GM19455 (cell line): ENCODE measurements at regions not wholly inside any gene's neighbourhood (a gene's known extent, or its start where the extent isn't known, plus 50 kb on each side); places are given as distances from the start of the nearest gene placed in this dataset.
"Not testable (repeated sequence)": the region's sequence is repeated elsewhere in the genome, so short reads cannot be mapped to it uniquely, and the experiment has no call there.

Experiments used
- ATAC-seq: cut with Tn5 transposase; IDR thresholded peaks from one replicate; pipeline ENCODE4 v1.9.1; 2021; ENCODE audit not compliant: unreplicated experiment

- ATAC-seq = no peak
Measured at GRCh38 chr5:6112538-6112937, 265.8 kb downstream of the MED10 start.

GRCh38 chr5:6112125-6112524, 266.2 kb downstream of the MED10 start:
- no peak for ATAC-seq

DNA sequence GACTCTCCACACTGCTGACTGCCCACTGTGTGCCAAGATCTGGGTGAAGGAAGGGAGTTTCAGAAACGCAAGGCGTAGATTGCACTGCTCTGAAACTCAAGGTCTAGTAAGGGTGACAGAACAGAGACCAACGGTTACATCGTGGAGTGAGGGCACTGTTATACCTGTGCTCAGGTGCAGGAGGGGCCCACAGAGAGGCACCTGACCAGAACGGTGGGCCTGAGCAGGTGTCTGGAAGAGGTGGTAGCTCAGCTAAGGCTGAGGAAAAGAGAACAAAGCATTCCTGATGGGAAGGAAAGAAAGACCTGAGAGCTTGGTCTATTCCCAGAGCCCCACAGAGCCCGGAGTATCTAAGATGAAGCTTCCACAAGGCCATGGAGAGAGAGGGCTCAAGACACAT, 267.2 kb downstream of the MED10 start:
- ATAC-seq = no peak

DNA sequence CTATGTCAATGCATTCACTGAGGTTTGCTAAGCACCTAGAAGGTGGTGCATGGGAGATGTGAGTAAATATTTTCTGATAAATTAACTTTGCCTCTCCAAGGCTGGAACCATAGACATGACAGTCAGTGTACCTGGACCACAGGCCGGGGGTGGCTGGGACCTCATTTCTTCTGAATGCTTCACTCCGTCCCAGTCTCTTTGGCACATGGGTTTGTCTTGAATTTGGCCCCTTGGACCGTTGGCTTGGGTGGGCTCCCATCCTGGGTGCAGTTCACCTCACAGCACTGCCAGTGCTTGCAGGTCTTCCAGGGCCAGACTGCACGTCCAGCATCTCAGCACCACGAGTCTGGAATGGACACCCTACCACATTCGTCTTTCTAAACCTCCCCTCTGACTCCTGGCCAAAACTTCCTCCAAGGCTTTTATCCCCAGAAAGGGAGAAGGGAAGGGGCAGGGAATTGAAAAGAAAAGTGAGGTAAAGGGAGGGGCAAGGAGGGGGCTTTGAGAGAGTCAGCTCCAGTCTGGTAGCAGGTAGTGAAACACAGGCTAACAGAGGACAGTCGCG, 267.8 kb downstream of the MED10 start:
- no peak for ATAC-seq

- ATAC-seq = no peak
Measured at GRCh38 chr5:6108981-6109825, 269.1 kb downstream of the MED10 start.

DNA sequence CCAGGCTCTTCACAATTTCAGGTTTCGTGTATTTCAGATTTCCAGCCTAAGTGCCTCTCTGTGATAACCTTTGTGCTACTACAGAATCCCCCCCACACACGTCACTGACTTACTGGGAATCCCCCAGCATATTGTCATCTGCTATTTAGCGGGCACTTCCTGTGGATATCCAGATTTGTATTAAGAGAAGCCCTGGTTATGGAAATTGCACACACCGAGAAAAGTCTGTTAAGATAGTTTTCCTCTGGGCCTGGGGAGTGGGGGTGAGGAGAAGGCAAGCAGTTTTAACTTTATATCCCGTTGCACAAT, 269.9 kb downstream of the MED10 start:
- ATAC-seq = no peak

DNA sequence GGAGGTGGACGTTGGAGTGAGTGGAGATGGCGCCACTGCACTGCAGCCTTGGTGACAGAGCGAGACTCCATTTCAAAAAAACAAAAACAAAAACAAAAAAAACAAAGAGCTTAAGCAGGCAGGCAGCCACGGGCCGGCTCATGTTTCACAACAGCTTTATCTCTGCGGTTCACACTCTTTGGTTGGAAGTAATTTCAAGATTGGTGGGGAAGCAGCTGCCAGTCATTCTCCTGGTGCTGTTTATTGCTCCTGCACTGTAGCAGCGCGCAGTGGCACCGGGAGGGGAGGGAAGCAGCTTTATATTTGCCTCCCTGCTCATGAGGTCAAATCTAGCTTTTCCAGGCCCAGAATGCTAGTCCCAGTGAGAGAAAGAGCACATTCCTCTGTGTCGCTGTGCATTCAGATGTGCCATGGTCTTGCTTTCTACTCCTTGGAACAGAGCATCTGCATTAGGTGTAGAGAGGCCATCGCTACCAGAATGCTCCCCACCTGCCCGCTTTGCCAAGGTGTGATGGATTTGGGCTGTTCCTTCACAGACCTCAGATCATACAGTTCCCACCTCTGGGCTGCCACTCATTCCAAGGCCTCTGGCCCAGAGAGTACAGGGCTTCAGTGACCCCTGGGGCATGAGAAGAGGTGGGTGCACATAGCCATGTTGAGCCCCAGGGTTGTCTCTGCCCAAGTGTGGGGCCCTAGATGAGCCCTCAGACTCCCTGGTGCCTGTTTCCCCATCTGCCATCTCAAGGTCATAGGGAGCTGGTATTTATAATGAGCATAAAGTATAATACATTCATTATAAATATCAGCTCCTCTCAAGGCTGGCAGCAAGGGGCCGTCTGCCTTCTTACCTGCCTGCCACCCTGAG, 270.4 kb downstream of the MED10 start:
- no peak for ATAC-seq

GRCh38 chr5:6106756-6107155, 271.6 kb downstream of the MED10 start:
- no peak for ATAC-seq

GRCh38 chr5:6105320-6105719, 273.0 kb downstream of the MED10 start:
- no peak for ATAC-seq

DNA sequence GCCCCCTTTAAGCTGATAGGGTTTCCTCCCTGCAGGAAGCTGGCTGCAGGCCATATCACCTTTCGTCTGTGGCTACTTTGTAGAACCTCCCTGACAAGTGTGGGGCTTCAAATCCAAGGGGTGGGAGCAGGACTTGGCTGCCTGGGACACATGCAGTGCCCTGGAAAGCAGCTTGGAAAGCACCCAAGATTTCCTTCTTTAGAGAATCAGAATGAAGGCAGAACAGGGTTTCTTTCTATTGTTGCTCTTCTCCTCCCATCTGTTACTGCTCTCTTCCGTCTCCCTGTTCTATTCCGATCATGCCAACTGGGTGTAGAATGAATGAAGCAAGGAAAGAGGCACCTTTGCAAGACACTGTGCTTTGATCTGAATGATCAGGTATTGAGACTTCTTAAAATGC, 282.2 kb downstream of the MED10 start:
- no peak for ATAC-seq

DNA sequence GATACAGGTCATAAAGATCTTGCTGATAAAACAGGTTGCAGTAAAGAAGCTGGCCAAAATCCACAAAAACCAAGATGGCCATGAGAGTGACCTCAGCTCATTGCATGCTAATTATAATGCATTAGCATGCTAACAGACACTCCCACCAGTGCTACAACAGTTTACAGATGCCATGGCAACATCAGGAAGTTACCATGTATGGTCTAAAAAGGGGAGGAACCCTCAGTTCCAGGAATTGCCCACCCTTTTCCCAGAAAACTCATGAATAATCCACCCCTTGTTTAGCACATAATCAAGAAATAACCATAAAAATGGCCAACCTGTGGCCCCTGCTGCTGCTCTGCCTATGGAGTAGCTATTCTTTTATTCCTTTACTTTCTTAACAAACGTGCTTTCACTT, 284.2 kb downstream of the MED10 start:
- ATAC-seq = not testable (repeated sequence)

- ATAC-seq = no peak
Measured at GRCh38 chr5:6090838-6091237, 287.5 kb downstream of the MED10 start.

GRCh38 chr5:6090079-6090654, 288.2 kb downstream of the MED10 start:
- ATAC-seq = no peak

DNA sequence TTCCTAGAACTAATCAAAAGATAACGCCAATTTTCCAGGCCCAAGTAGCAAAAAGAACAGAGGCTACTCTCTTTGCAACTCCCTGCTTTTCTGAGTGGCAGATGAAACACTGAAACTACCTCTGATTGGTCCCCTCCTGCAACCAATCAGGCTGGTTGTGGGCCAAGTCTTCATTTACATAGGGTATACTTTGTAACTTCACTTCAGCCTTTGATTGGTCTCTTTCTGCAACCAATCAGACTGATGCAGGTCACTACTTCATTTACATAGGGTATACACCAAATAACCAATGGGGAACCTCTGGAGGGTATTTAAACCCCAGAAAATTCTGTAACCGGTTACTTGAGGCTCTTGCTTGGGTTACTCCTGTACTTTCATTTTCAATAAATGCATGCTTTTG, 289.6 kb downstream of the MED10 start:
- no peak for ATAC-seq

- no peak for ATAC-seq
Measured at GRCh38 chr5:6087576-6087975, 290.8 kb downstream of the MED10 start.

DNA sequence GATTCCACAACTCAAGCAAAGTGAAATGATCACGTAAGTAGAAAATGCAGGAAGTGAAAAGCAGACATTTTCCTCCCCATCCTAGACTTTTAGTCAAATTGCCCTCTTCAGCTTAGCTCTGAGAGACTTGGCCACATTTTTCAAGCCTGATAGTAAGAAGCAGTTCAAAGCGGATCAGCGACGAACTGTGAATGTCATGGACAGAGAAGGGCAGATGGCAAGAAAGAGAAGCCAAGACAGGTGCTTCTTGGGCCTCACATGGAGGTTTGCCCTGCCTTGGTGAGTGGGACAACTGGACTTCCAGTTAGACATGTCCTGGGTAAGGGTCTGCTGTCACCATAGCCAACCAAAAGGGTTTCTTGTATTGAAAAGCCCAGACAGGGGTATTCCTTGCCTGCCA, 291.5 kb downstream of the MED10 start:
- ATAC-seq = no peak

GRCh38 chr5:6085341-6085860, 292.9 kb downstream of the MED10 start:
- ATAC-seq = no peak

DNA sequence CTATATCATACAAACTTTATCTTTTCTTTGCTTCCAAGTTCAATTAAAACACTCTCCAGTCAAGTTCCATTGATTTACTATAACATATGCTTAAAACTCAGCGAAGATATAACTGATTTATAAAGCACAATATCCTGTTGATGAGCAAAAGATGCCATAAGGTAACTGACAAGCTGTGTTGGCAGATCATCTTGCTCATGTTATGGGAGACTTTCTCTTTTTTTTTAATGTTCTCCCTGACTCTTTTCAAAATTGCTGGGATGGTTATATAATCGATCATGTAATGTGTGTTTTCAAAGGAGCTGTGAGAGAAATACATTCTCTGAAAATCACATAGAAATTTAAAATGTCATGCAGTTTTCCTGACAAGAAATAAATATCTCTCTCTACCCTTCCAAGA, 293.5 kb downstream of the MED10 start:
- no peak for ATAC-seq

DNA sequence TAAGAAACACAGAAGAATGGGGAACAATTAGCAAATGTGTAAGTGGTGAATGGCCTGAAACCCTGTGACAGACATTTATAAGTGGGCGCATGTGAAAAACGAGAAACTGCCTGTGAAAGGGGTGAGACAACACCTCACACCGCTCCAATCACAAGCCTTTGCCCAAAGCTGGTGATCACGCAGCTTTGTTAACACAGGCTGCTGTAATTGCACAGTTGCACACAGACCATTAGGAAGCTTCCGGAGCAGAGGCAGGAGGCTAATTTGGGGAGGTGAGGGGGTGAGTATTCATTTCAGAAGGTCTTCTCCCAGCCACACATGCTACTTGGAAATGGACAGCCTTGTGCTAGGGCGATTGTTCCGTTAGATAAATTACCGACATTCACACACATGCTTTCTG, 294.0 kb downstream of the MED10 start:
- ATAC-seq = no peak

DNA sequence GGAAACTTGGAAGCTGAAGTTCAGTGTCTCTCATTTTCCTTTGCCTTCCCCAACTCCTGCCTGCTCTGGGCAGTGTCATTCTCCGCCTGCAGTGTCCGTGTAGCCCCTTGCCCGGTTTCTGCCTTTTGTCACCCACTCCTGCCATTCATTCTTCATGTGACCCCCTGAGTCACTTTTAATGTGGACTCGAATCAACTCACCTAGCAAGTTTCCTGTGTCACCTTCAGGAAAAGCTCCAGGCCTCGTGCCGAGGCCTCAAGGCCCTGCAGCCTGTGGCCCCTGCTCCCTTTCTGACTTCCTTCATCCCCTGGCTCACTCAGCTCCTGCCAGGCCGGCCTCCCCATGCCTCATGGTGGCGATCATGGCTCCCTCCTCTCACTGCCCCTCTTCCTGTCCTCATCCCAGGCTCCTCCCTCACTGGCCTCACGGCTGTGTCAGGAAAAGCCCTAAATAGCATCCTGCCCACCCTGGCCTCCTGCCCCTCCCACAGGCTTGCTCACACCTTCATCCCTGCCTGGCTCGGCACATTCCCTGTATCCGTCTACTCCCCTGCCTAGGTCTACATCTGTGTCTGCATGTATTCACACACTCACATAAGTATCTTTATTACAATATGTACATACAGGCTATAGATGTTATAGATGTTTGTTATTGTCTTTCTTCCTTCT, 294.9 kb downstream of the MED10 start:
- ATAC-seq = no peak

DNA sequence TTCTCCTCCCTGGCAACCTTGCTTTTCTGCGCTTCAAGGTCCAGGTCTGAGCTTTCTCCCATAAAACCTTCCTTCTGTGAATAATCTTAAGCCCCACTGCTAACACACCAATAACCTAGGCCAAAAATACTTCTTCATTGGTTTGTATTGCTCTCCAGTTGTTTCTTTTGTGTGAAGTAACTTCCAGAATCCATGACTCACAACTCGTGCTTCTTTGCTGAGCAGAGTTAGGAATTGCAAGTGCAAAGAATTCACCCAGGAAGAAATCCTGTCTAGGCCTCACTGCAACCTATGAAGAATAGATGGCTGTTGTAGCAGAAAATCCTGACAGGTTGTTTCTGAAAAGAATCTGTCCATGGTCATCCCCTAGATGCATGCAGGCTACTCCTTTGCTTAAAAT, 295.7 kb downstream of the MED10 start:
- ATAC-seq = no peak
